AG09309 (cell line): ENCODE measurements at regions not wholly inside any gene's neighbourhood (a gene's known extent, or its start where the extent isn't known, plus 50 kb on each side); places are given as distances from the start of the nearest gene placed in this dataset.
"Not testable (repeated sequence)": the region's sequence is repeated elsewhere in the genome, so short reads cannot be mapped to it uniquely, and the experiment has no call there.

ENCODE experiments used
- DNase-seq: peaks from one replicate; pipeline ENCODE4 v3.0.0-alpha.2; 2010; ENCODE audit warnings: low read depth
- H3K4me3 ChIP-seq: 2 replicates; pipeline ENCODE4 v1.5.1; 2011; ENCODE audit warnings: mild to moderate bottlenecking, low read depth, low read length, moderate library complexity; ENCODE audit not compliant: control insufficient read depth
- TF ChIP-seq, protein P1 (sequence below): IDR thresholded peaks from 2 replicates; pipeline ENCODE4 v1.5.1; 2011; ENCODE audit warnings: mild to moderate bottlenecking, low read depth, low read length, inconsistent platforms; ENCODE audit not compliant: insufficient read depth, control insufficient read depth; ENCODE audit errors: missing control alignments

DNA sequence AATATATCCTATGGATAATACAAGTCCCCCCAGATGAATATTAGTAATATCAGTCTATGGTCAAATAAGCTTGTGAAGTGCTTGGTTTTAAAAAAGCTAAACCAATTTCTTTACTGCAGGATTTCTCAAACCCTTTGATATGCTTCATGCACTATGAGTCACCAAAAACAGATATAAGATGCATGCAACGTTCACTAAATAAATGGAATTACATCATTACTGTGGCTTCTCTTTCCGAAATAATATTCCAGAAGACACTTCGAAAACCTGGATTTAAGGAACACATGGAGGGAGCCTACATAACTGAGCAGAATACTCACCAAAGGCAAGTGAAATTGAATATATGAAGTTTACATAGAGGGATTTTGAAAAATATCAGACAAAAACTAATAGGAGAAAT is 126.3 kb upstream of the ABI3BP start:
- TF ChIP-seq, protein P1, sequence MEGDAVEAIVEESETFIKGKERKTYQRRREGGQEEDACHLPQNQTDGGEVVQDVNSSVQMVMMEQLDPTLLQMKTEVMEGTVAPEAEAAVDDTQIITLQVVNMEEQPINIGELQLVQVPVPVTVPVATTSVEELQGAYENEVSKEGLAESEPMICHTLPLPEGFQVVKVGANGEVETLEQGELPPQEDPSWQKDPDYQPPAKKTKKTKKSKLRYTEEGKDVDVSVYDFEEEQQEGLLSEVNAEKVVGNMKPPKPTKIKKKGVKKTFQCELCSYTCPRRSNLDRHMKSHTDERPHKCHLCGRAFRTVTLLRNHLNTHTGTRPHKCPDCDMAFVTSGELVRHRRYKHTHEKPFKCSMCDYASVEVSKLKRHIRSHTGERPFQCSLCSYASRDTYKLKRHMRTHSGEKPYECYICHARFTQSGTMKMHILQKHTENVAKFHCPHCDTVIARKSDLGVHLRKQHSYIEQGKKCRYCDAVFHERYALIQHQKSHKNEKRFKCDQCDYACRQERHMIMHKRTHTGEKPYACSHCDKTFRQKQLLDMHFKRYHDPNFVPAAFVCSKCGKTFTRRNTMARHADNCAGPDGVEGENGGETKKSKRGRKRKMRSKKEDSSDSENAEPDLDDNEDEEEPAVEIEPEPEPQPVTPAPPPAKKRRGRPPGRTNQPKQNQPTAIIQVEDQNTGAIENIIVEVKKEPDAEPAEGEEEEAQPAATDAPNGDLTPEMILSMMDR: no peak
- DNase-seq: peak; percentile 62
- no peak overlapping the region for H3K4me3 ChIP-seq

DNA sequence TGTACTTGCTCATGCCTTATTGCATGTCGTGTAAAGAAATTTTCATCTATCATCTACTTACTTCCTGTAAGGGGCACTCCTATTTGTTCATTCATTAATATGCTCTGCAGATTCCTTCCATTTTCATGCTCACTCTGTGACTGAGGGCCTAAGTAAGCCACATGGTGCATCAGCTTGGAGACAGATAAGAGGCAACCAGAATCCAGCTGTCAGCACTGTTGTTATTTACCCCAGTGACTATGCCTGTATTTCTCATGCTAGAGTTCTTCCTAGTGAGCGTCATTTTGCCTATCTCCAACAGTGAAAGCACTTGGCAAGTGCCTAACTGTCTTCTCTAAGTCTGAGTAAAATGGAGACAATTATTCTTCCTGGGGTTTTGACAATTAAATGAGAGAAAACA is 124.8 kb upstream of the ABI3BP start:
- DNase-seq: no peak
- H3K4me3 ChIP-seq: no peak overlapping the region
- TF ChIP-seq, protein P1: no peak

- no peak overlapping the region for H3K4me3 ChIP-seq
- TF ChIP-seq, protein P1: no peak
- no peak for DNase-seq
Observed at GRCh38 chr3:101117465-101117864, 124.2 kb upstream of the ABI3BP start.

DNA sequence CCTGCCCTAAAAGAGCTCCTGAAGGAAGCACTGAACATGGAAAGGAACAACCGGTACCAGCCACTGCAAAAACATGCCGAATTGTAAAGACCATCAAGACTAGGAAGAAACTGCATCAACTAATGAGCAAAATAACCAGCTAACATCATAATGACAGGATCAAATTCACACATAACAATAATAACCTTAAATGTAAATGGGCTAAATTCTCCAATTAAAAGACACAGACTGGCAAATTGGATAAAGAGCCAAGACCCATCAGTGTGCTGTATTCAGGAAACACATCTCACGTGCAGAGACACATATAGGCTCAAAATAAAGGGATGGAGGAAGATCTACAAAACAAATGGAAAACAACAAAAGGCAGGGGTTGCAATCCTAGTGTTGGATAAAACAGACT is 117.1 kb upstream of the ABI3BP start:
- not testable (repeated sequence) for H3K4me3 ChIP-seq, DNase-seq

DNA sequence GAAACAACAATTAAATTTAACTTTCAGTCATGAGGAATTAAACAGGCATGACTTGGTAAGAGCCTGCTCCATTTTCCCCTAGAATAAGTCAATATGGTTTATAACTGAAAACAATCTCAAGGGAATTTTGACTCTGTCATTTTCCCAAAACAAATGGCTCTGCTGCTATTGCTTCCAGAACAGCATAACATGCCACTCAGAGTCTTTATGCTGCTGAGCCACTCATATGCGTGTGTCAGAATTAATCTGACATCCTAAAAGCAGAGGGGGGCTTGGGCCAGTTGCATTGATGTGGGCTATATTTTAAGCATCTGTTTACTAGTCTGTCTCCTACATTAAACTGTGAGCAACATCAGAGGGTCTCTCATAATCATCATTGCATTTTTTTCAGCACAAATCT is 111.1 kb upstream of the ABI3BP start:
- no peak overlapping the region for H3K4me3 ChIP-seq
- DNase-seq: no peak
- TF ChIP-seq, protein P1: no peak

- TF ChIP-seq, protein P1: no peak
- no peak overlapping the region for H3K4me3 ChIP-seq
- DNase-seq: no peak
Observed at GRCh38 chr3:101102678-101103296, 109.6 kb upstream of the ABI3BP start.

- no peak for DNase-seq
- TF ChIP-seq, protein P1: no peak
- no peak overlapping the region for H3K4me3 ChIP-seq
Observed at GRCh38 chr3:101100361-101101009, 107.3 kb upstream of the ABI3BP start.
